Panc1 (cell line): ENCODE measurements at regions not wholly inside any gene's neighbourhood (a gene's known extent, or its start where the extent isn't known, plus 50 kb on each side); places are given as distances from the start of the nearest gene placed in this dataset.

Source experiments
- ATAC-seq: fragments of 200-7000 bp; cut with Tn5 transposase; 2 replicates; pipeline ENCODE4 v1.9.1; 2020; ENCODE audit warnings: mild to moderate bottlenecking, moderate library complexity
- BruUV-seq: library from RNA; stranded (reverse); fragments of 400-500 nt; replicated peaks from 2 replicates; lab custom pipeline; 2021; lab: Mats Ljungman, UMichigan
- CTCF ChIA-PET: fragments of 300-600 bp; sonication (Branson Sonifier 250); formaldehyde crosslinking; loops from one replicate; lab custom pipeline; 2022; ENCODE audit warnings: antibody characterized with exemption; lab: Charles Lee
- POLR2A ChIA-PET: fragments of 300-600 bp; sonication (Branson Sonifier 250); formaldehyde crosslinking; loops from one replicate; lab custom pipeline; 2022; ENCODE audit warnings: antibody characterized with exemption; lab: Charles Lee
- DNase-seq: peaks from one replicate; pipeline ENCODE4 v3.0.0-alpha.2; 2010; ENCODE audit warnings: low read depth, low spot score
- H3K27ac ChIP-seq: 2 replicates; pipeline ENCODE4 v1.5.1; 2011; ENCODE audit warnings: mild to moderate bottlenecking, low read length, inconsistent platforms
- H3K27me3 ChIP-seq: fragments of 200-500 bp; sonication (Bioruptor generic); 2 replicates; pipeline ENCODE4 v1.6.0; 2014; ENCODE audit warnings: low read length, inconsistent platforms; ENCODE audit not compliant: control insufficient read depth, insufficient read depth
- H3K36me3 ChIP-seq: fragments of 200-500 bp; sonication (Bioruptor generic); 2 replicates; pipeline ENCODE4 v1.5.1; 2014; ENCODE audit warnings: inconsistent platforms, mild to moderate bottlenecking, low read length, moderate library complexity; ENCODE audit not compliant: control insufficient read depth, insufficient read depth
- H3K4me1 ChIP-seq: 2 replicates; pipeline ENCODE4 v1.5.1; 2011; ENCODE audit warnings: inconsistent platforms, mild to moderate bottlenecking, low read length, moderate library complexity; ENCODE audit not compliant: control insufficient read depth, insufficient read depth
- H3K4me3 ChIP-seq, 2 experiments: 2 replicates each; pipeline ENCODE4 v1.5.1; 2011 to 2012; ENCODE audit warnings: low read depth in 2 of 2, low read length in 2 of 2, mild to moderate bottlenecking in 2 of 2, inconsistent platforms in 1 of 2, moderate library complexity in 1 of 2
- H3K9me3 ChIP-seq: fragments of 200-500 bp; sonication (Bioruptor generic); 2 replicates; pipeline ENCODE4 v1.5.1; 2014; ENCODE audit warnings: low read depth, mild to moderate bottlenecking, inconsistent platforms, low read length, moderate library complexity; ENCODE audit not compliant: control insufficient read depth, insufficient read depth
- CTCF ChIP-seq: fragments of 450-650 bp; IDR thresholded peaks from 2 replicates; pipeline ENCODE4 v1.5.1; 2017; ENCODE audit warnings: mild to moderate bottlenecking
- POLR2AphosphoS5 ChIP-seq: IDR thresholded peaks from 2 replicates; pipeline ENCODE4 v1.6.1; 2012; ENCODE audit warnings: mild to moderate bottlenecking, low read depth, low read length, moderate library complexity
- SIN3A ChIP-seq: IDR thresholded peaks from 2 replicates; pipeline ENCODE4 v1.6.1; 2012; ENCODE audit warnings: low read depth, mild to moderate bottlenecking, low read length, moderate library complexity, borderline replicate concordance; ENCODE audit not compliant: insufficient read depth
- TCF7L2 ChIP-seq: IDR thresholded peaks from 2 replicates; pipeline ENCODE4 v1.6.1; 2011; ENCODE audit warnings: mild to moderate bottlenecking, low read depth, low read length, inconsistent platforms
- in situ Hi-C: cut with HindIII; loops from 2 replicates; pipeline ENCODE4 v1.10.0; 2016; ENCODE audit warnings: low sequenced_read_pairs, low pct_unique_long_range_greater_than_20kb
- intact Hi-C: fragments of 100-400 bp; cut with micrococcal nuclease; formaldehyde crosslinking; loops from one replicate; pipeline ENCODE4 v1.10.0; 2022; ENCODE audit not compliant: unreplicated experiment
- TF ChIP-seq, protein P1 (sequence below), 2 experiments: IDR thresholded peaks; 2 replicates each; pipeline ENCODE4 v1.6.1; 2011 to 2012; ENCODE audit warnings: low read depth in 2 of 2, control low read depth in 1 of 2, low read length in 1 of 2, mild to moderate bottlenecking in 1 of 2, moderate library complexity in 1 of 2; ENCODE audit not compliant: insufficient read depth in 1 of 2

DNA sequence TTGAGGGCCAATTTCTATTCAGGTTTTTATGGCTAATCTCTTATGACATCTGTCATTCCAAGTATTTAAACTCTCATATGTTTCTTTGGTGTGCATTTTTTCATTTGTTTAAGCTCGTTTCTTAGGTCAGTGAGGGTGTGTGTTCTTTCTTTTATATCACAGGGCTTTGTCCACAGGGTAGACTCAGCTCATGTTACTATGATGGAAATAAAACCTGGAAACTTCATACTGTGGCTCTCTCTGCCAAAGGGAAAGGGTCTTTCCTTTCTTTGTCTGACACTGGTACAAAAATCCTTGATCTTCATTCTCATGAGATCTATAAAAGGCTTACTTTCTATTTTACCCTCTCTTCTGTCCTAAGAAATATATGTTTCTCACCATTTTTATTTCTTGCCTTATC lies 129.6 kb upstream of the SP8 start:
- Histone ChIP-seq H3K27ac (no peak overlapping the region), H3K27me3 (no peaks in the 10 kb centered on the region), H3K36me3 (no peaks in the 10 kb centered on the region), H3K9me3 (no peaks in the 10 kb centered on the region), H3K4me3 (no peak overlapping the region), H3K4me1 (no peaks in the 10 kb centered on the region)
- POLR2A ChIA-PET: no interaction called here
- no TSS peak for BruUV-seq
- CTCF ChIA-PET: no interaction called here
- intact Hi-C loops (no loop called here), in situ Hi-C loops (no loop called here)
- DNase-seq (no peak), ATAC-seq (no peak)
- TF ChIP-seq, protein P1, sequence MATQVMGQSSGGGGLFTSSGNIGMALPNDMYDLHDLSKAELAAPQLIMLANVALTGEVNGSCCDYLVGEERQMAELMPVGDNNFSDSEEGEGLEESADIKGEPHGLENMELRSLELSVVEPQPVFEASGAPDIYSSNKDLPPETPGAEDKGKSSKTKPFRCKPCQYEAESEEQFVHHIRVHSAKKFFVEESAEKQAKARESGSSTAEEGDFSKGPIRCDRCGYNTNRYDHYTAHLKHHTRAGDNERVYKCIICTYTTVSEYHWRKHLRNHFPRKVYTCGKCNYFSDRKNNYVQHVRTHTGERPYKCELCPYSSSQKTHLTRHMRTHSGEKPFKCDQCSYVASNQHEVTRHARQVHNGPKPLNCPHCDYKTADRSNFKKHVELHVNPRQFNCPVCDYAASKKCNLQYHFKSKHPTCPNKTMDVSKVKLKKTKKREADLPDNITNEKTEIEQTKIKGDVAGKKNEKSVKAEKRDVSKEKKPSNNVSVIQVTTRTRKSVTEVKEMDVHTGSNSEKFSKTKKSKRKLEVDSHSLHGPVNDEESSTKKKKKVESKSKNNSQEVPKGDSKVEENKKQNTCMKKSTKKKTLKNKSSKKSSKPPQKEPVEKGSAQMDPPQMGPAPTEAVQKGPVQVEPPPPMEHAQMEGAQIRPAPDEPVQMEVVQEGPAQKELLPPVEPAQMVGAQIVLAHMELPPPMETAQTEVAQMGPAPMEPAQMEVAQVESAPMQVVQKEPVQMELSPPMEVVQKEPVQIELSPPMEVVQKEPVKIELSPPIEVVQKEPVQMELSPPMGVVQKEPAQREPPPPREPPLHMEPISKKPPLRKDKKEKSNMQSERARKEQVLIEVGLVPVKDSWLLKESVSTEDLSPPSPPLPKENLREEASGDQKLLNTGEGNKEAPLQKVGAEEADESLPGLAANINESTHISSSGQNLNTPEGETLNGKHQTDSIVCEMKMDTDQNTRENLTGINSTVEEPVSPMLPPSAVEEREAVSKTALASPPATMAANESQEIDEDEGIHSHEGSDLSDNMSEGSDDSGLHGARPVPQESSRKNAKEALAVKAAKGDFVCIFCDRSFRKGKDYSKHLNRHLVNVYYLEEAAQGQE (IDR thresholded peaks at IDR 0.05; ENCODE audit: insufficient read depth in 1 of 2, low read depth in 2 of 2, low read length in 1 of 2): no peak
- TF ChIP-seq SIN3A (no peak), CTCF (no peak), POLR2AphosphoS5 (no peak), TCF7L2 (no peak)

- no TSS peak for BruUV-seq
- no peak for TF ChIP-seq TCF7L2
- TF ChIP-seq CTCF: no peak
- no peak for TF ChIP-seq POLR2AphosphoS5
- TF ChIP-seq SIN3A: no peak
- TF ChIP-seq, protein P1 (IDR thresholded peaks at IDR 0.05; ENCODE audit: insufficient read depth in 1 of 2, low read depth in 2 of 2, low read length in 1 of 2): no peak
- DNase-seq (no peak), ATAC-seq (no peak)
- Histone ChIP-seq H3K4me3 (no peak overlapping the region), H3K9me3 (no peaks in the 10 kb centered on the region), H3K4me1 (no peaks in the 10 kb centered on the region), H3K27ac (no peak overlapping the region), H3K27me3 (no peaks in the 10 kb centered on the region), H3K36me3 (no peaks in the 10 kb centered on the region)
- intact Hi-C loops: no loop called here
- ChIA-PET CTCF (no interaction called here), POLR2A (no interaction called here)
- in situ Hi-C loops: no loop called here
Observed at GRCh38 chr7:20917603-20918002, 130.9 kb upstream of the SP8 start.
